PC-3 (cell line): ENCODE measurements at regions not wholly inside any gene's neighbourhood (a gene's known extent, or its start where the extent isn't known, plus 50 kb on each side); places are given as distances from the start of the nearest gene placed in this dataset.

ENCODE experiments used
- CTCF ChIP-seq: fragments of 300-600 bp; sonication (generic); conservative IDR thresholded peaks from 2 replicates; pipeline ENCODE4 v1.5.1; 2017; ENCODE audit warnings: antibody characterized with exemption, low read depth, mild to moderate bottlenecking, low read length
- EZH2 ChIP-seq: fragments of 300-600 bp; sonication (generic); IDR thresholded peaks from one replicate; pipeline ENCODE4 v1.6.1; 2017; ENCODE audit warnings: antibody characterized with exemption, mild to moderate bottlenecking, low read length; ENCODE audit not compliant: unreplicated experiment
- EZH2phosphoT487 ChIP-seq: fragments of 300-600 bp; sonication (generic); IDR thresholded peaks from 2 replicates; pipeline ENCODE4 v1.6.1; 2018; ENCODE audit warnings: mild to moderate bottlenecking, antibody characterized with exemption, low read length, borderline replicate concordance

- TF ChIP-seq CTCF (no peak), EZH2phosphoT487 (no peak), EZH2 (no peak)
Observed at GRCh38 chr1:223483511-223483910, 90.3 kb downstream of the CCDC185 start.
